GM23338 (cell line): ENCODE measurements at regions not wholly inside any gene's neighbourhood (a gene's known extent, or its start where the extent isn't known, plus 50 kb on each side); places are given as distances from the start of the nearest gene placed in this dataset.

Experiments
- ATAC-seq: fragments of 200-7000 bp; cut with Tn5 transposase; 3 replicates; pipeline ENCODE4 v1.9.1; 2020
- DNase-seq: peaks from one replicate; pipeline ENCODE4 v3.0.0-alpha.2; 2015; ENCODE audit warnings: low spot score
- H2AFZ ChIP-seq: fragments of 200-600 bp; sonication (generic); 2 replicates; pipeline ENCODE4 v1.8.0; 2016; ENCODE audit warnings: antibody characterized with exemption, mild to moderate bottlenecking, moderate library complexity
- H3F3A ChIP-seq: fragments of 200-600 bp; sonication (generic); replicated peaks from 2 replicates; pipeline ENCODE4 v1.8.0; 2017; ENCODE audit warnings: antibody characterized with exemption, mixed run types, low read depth
- H3K27ac ChIP-seq: fragments of 200-600 bp; sonication (generic); 2 replicates; pipeline ENCODE4 v1.6.1; 2016; ENCODE audit warnings: low read depth
- H3K27me3 ChIP-seq: fragments of 200-600 bp; sonication (generic); 2 replicates; pipeline ENCODE4 v1.8.0; 2016; ENCODE audit warnings: mild to moderate bottlenecking, mixed run types, moderate library complexity; ENCODE audit not compliant: insufficient read depth
- H3K36me3 ChIP-seq: fragments of 200-600 bp; sonication (generic); 2 replicates; pipeline ENCODE4 v1.8.0; 2016; ENCODE audit warnings: mild to moderate bottlenecking; ENCODE audit not compliant: insufficient read depth
- H3K4me1 ChIP-seq: fragments of 200-600 bp; sonication (generic); 2 replicates; pipeline ENCODE4 v1.8.0; 2016; ENCODE audit warnings: mild to moderate bottlenecking, moderate library complexity; ENCODE audit not compliant: insufficient read depth
- H3K4me2 ChIP-seq: fragments of 200-600 bp; sonication (generic); 2 replicates; pipeline ENCODE4 v1.7.1; 2017; ENCODE audit warnings: mixed run types
- H3K4me3 ChIP-seq: fragments of 200-600 bp; sonication (generic); 2 replicates; pipeline ENCODE4 v1.6.1; 2016; ENCODE audit warnings: mixed run types
- H3K79me2 ChIP-seq: fragments of 200-600 bp; sonication (generic); replicated peaks from 2 replicates; pipeline ENCODE4 v1.8.0; 2017; ENCODE audit warnings: mild to moderate bottlenecking; ENCODE audit not compliant: insufficient read depth
- H3K9me2 ChIP-seq: fragments of 200-600 bp; sonication (generic); 2 replicates; pipeline ENCODE4 v1.8.0; 2017; ENCODE audit not compliant: insufficient read depth
- H4K20me1 ChIP-seq: fragments of 200-600 bp; sonication (generic); replicated peaks from 2 replicates; pipeline ENCODE4 v1.8.0; 2017; ENCODE audit warnings: mild to moderate bottlenecking; ENCODE audit not compliant: insufficient read depth
- H3K27ac Mint-ChIP-seq: 2 replicates; pipeline ENCODE4 v1.8.0; 2020; ENCODE audit warnings: inconsistent platforms, mild to moderate bottlenecking, moderate library complexity, mixed read lengths
- H3K27me3 Mint-ChIP-seq: 3 replicates; pipeline ENCODE4 v1.8.0; 2022; ENCODE audit warnings: low read depth, mild to moderate bottlenecking, moderate library complexity, mixed read lengths, inconsistent platforms; ENCODE audit not compliant: insufficient read depth, poor library complexity
- H3K36me3 Mint-ChIP-seq: 3 replicates; pipeline ENCODE4 v1.8.0; 2021; ENCODE audit warnings: low read depth, mild to moderate bottlenecking, inconsistent platforms, moderate library complexity, mixed read lengths
- H3K4me1 Mint-ChIP-seq: 3 replicates; pipeline ENCODE4 v1.8.0; 2020; ENCODE audit warnings: mild to moderate bottlenecking, inconsistent platforms, mixed read lengths
- H3K4me3 Mint-ChIP-seq: 3 replicates; pipeline ENCODE4 v1.8.0; 2021; ENCODE audit warnings: moderate library complexity, mild to moderate bottlenecking, inconsistent platforms, mixed read lengths
- H3K9me3 Mint-ChIP-seq: 3 replicates; pipeline ENCODE4 v1.8.0; 2020; ENCODE audit warnings: moderate library complexity, mild to moderate bottlenecking, inconsistent platforms, mixed read lengths
- CREB1 ChIP-seq: fragments of 250-450 bp; sonication (Bioruptor Pico); IDR thresholded peaks from 2 replicates; pipeline ENCODE4 v1.5.0; 2020; ENCODE audit warnings: low read depth, mild to moderate bottlenecking, moderate library complexity
- ETS1 ChIP-seq: IDR thresholded peaks from 2 replicates; pipeline ENCODE4 v1.6.1; 2016; ENCODE audit warnings: antibody characterized with exemption
- EZH2phosphoT487 ChIP-seq: fragments of 200-600 bp; sonication (generic); IDR thresholded peaks from one replicate; pipeline ENCODE4 v1.8.1; 2018; ENCODE audit warnings: antibody characterized with exemption; ENCODE audit not compliant: unreplicated experiment
- JUNB ChIP-seq: IDR thresholded peaks from one replicate; pipeline ENCODE4 v1.6.1; 2016; ENCODE audit warnings: antibody characterized with exemption; ENCODE audit not compliant: unreplicated experiment
- NANOG ChIP-seq: IDR thresholded peaks from 2 replicates; pipeline ENCODE4 v1.6.1; 2016; ENCODE audit warnings: antibody characterized with exemption, borderline replicate concordance
- POLR2AphosphoS5 ChIP-seq: IDR thresholded peaks from 2 replicates; pipeline ENCODE4 v1.6.1; 2016; ENCODE audit warnings: antibody characterized with exemption, low read depth
- REST ChIP-seq: IDR thresholded peaks from one replicate; pipeline ENCODE4 v1.6.1; 2018; ENCODE audit warnings: antibody characterized with exemption; ENCODE audit not compliant: unreplicated experiment
- STAT1 ChIP-seq: IDR thresholded peaks from one replicate; pipeline ENCODE4 v1.6.1; 2016; ENCODE audit warnings: antibody characterized with exemption; ENCODE audit not compliant: unreplicated experiment
- ZNF331 ChIP-seq: fragments of 250-450 bp; sonication (Bioruptor Pico); IDR thresholded peaks from 2 replicates; pipeline ENCODE4 v1.5.0; 2020; ENCODE audit warnings: low read depth, mild to moderate bottlenecking, moderate library complexity
- TF ChIP-seq, protein P1 (sequence below): fragments of 250-450 bp; sonication (Bioruptor Pico); IDR thresholded peaks from 2 replicates; pipeline ENCODE4 v1.5.0; 2020; ENCODE audit warnings: mild to moderate bottlenecking, moderate library complexity
- TF ChIP-seq, protein P2 (sequence below), 2 experiments: fragments of 200-600 bp in 1 of 2; sonication (generic) in 1 of 2; conservative IDR thresholded peaks; 2 replicates each; pipeline versions ENCODE4 v1.5.1 to v1.6.1; 2016 to 2017; ENCODE audit warnings: antibody characterized with exemption in 2 of 2, low read depth in 2 of 2, mild to moderate bottlenecking in 2 of 2, moderate library complexity in 1 of 2

DNA sequence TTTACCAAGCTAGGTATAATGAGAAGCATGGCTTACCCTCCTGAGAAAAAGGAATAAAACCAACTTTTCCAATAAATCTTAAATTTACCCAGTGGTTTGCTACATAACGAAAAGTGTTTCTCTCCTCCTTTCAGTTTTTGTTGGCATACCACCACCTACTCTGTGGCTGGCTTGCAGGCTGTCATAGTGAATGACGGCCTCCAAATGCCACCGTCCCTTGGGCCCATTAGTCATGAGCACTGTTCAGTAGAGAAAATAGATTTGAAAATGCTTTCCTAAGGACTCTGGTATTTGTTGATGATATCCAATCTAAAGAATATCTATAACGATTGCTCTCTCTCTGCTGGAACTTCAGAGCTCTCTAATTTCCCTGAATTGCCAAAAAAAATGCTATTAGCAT, 488.3 kb downstream of the MAGEE1 start:
- Histone ChIP-seq H2AFZ (no peak overlapping the region), H3K4me1 (no peaks in the 10 kb centered on the region), H3K27me3 (no peaks in the 10 kb centered on the region), H3K79me2 (no peaks in the 10 kb centered on the region), H3K9me2 (no peaks in the 10 kb centered on the region), H3K4me2 (no peak overlapping the region), H3K4me3 (no peak overlapping the region), H4K20me1 (no peaks in the 10 kb centered on the region), H3K27ac (no peak overlapping the region), H3F3A (no peaks in the 10 kb centered on the region), H3K36me3 (no peaks in the 10 kb centered on the region)
- Mint-ChIP-seq H3K27ac (no peak overlapping the region), H3K9me3 (peaks cover 37% of the 10 kb centered on the region), H3K4me1 (no peaks in the 10 kb centered on the region), H3K36me3 (no peaks in the 10 kb centered on the region), H3K27me3 (no peaks in the 10 kb centered on the region), H3K4me3 (no peak overlapping the region)
- TF ChIP-seq ETS1 (no peak), STAT1 (no peak), REST (no peak), JUNB (no peak), POLR2AphosphoS5 (no peak), ZNF331 (CRISPR knock-in tag) (no peak), NANOG (no peak), CREB1 (no peak), EZH2phosphoT487 (no peak)
- TF ChIP-seq, protein P1, sequence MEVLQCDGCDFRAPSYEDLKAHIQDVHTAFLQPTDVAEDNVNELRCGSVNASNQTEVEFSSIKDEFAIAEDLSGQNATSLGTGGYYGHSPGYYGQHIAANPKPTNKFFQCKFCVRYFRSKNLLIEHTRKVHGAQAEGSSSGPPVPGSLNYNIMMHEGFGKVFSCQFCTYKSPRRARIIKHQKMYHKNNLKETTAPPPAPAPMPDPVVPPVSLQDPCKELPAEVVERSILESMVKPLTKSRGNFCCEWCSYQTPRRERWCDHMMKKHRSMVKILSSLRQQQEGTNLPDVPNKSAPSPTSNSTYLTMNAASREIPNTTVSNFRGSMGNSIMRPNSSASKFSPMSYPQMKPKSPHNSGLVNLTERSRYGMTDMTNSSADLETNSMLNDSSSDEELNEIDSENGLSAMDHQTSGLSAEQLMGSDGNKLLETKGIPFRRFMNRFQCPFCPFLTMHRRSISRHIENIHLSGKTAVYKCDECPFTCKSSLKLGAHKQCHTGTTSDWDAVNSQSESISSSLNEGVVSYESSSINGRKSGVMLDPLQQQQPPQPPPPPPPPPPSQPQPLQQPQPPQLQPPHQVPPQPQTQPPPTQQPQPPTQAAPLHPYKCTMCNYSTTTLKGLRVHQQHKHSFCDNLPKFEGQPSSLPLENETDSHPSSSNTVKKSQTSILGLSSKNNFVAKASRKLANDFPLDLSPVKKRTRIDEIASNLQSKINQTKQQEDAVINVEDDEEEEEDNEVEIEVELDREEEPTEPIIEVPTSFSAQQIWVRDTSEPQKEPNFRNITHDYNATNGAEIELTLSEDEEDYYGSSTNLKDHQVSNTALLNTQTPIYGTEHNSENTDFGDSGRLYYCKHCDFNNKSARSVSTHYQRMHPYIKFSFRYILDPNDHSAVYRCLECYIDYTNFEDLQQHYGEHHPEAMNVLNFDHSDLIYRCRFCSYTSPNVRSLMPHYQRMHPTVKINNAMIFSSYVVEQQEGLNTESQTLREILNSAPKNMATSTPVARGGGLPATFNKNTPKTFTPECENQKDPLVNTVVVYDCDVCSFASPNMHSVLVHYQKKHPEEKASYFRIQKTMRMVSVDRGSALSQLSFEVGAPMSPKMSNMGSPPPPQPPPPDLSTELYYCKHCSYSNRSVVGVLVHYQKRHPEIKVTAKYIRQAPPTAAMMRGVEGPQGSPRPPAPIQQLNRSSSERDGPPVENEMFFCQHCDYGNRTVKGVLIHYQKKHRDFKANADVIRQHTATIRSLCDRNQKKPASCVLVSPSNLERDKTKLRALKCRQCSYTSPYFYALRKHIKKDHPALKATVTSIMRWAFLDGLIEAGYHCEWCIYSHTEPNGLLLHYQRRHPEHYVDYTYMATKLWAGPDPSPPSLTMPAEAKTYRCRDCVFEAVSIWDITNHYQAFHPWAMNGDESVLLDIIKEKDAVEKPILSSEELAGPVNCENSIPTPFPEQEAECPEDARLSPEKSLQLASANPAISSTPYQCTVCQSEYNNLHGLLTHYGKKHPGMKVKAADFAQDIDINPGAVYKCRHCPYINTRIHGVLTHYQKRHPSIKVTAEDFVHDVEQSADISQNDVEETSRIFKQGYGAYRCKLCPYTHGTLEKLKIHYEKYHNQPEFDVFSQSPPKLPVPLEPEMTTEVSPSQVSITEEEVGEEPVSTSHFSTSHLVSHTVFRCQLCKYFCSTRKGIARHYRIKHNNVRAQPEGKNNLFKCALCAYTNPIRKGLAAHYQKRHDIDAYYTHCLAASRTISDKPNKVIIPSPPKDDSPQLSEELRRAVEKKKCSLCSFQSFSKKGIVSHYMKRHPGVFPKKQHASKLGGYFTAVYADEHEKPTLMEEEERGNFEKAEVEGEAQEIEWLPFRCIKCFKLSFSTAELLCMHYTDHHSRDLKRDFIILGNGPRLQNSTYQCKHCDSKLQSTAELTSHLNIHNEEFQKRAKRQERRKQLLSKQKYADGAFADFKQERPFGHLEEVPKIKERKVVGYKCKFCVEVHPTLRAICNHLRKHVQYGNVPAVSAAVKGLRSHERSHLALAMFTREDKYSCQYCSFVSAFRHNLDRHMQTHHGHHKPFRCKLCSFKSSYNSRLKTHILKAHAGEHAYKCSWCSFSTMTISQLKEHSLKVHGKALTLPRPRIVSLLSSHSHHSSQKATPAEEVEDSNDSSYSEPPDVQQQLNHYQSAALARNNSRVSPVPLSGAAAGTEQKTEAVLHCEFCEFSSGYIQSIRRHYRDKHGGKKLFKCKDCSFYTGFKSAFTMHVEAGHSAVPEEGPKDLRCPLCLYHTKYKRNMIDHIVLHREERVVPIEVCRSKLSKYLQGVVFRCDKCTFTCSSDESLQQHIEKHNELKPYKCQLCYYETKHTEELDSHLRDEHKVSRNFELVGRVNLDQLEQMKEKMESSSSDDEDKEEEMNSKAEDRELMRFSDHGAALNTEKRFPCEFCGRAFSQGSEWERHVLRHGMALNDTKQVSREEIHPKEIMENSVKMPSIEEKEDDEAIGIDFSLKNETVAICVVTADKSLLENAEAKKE (CRISPR knock-in tag): no peak
- TF ChIP-seq, protein P2, sequence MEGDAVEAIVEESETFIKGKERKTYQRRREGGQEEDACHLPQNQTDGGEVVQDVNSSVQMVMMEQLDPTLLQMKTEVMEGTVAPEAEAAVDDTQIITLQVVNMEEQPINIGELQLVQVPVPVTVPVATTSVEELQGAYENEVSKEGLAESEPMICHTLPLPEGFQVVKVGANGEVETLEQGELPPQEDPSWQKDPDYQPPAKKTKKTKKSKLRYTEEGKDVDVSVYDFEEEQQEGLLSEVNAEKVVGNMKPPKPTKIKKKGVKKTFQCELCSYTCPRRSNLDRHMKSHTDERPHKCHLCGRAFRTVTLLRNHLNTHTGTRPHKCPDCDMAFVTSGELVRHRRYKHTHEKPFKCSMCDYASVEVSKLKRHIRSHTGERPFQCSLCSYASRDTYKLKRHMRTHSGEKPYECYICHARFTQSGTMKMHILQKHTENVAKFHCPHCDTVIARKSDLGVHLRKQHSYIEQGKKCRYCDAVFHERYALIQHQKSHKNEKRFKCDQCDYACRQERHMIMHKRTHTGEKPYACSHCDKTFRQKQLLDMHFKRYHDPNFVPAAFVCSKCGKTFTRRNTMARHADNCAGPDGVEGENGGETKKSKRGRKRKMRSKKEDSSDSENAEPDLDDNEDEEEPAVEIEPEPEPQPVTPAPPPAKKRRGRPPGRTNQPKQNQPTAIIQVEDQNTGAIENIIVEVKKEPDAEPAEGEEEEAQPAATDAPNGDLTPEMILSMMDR (conservative IDR thresholded peaks at IDR 0.05; ENCODE audit: low read depth in 2 of 2): no peak
- no peak for ATAC-seq
- DNase-seq: no peak
